Sigmoid colon (tissue), 4 donors: ENCODE measurements at regions not wholly inside any gene's neighbourhood (a gene's known extent, or its start where the extent isn't known, plus 50 kb on each side); places are given as distances from the start of the nearest gene placed in this dataset.

Source experiments
- POLR2A ChIP-seq, 2 donors: fragments of 450-650 bp; IDR thresholded peaks; one replicate each; pipeline ENCODE4 v1.6.1; 2016; ENCODE audit warnings: antibody characterized with exemption in 2 of 2, mild to moderate bottlenecking in 2 of 2, moderate library complexity in 2 of 2
- POLR2AphosphoS5 ChIP-seq, 4 donors: sonication (generic); formaldehyde crosslinking; IDR thresholded peaks; one replicate each; pipeline ENCODE4 v1.6.1; 2017; ENCODE audit warnings: antibody characterized with exemption in 4 of 4
- TF ChIP-seq, protein P1 (sequence below), 4 experiments: fragments of 450-650 bp in 3 of 4; fragments of 200-600 bp in 1 of 4; IDR thresholded peaks; one replicate each; pipeline ENCODE4 v1.5.1; 2016 to 2019; ENCODE audit warnings: antibody characterized with exemption in 4 of 4, mild to moderate bottlenecking in 3 of 4, moderate library complexity in 2 of 4

DNA sequence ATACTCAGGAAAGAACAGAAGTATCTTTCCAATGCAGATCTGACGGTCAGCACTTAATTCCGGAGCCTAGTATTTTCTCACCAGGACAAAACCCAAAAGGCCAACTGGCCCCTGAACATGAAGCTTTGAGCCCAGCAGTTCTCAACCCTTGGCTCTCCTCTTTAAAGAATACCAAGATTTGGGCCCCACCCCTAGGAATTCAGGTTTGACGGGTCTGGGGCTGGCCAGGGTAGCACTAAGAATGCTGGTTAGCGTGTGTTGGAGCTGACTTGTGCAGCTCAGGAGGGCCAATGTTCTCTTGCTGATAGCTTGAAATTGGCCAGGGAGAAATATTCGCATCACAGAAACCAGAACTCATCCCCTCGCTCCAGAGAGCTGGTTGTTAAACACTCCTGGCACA, 88.3 kb upstream of the PTCH1 start:
- TF ChIP-seq, protein P1, sequence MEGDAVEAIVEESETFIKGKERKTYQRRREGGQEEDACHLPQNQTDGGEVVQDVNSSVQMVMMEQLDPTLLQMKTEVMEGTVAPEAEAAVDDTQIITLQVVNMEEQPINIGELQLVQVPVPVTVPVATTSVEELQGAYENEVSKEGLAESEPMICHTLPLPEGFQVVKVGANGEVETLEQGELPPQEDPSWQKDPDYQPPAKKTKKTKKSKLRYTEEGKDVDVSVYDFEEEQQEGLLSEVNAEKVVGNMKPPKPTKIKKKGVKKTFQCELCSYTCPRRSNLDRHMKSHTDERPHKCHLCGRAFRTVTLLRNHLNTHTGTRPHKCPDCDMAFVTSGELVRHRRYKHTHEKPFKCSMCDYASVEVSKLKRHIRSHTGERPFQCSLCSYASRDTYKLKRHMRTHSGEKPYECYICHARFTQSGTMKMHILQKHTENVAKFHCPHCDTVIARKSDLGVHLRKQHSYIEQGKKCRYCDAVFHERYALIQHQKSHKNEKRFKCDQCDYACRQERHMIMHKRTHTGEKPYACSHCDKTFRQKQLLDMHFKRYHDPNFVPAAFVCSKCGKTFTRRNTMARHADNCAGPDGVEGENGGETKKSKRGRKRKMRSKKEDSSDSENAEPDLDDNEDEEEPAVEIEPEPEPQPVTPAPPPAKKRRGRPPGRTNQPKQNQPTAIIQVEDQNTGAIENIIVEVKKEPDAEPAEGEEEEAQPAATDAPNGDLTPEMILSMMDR (IDR thresholded peaks at IDR 0.05) = no peak
- TF ChIP-seq POLR2A (IDR thresholded peaks at IDR 0.05) (no peak), POLR2AphosphoS5 (IDR thresholded peaks at IDR 0.05) (no peak)
